ENCODE measurements at regions not wholly inside any gene's neighbourhood (a gene's known extent, or its start where the extent isn't known, plus 50 kb on each side); places are given as distances from the start of the nearest gene placed in this dataset.
A peak's percentile ranks its signal among the peaks of the same experiment; 100 is the strongest.

DNA sequence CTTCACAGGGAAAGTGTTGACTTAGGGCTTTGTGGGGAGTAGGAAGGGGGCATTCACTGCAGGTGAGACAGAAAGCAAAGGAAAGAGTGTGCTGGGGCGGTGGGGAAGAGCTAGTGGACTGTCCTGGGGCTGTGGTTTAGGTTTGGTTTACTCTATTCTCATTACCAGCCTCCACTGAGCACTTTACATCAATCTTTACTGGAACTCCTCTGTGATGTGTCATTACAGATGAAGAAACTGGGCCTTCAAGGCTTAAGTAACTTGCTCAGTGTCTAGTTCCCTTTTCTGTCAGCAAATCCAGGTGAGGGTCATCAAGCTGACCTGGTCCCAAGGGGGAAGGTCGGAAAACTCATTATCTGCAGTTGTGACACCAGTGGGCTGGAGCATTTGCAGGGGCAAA is 120.2 kb upstream of the PFN2 start:
- DNase-seq (no peak), ATAC-seq (no peak)
- intact Hi-C loops (cut with micrococcal nuclease), result no loop called here

DNA sequence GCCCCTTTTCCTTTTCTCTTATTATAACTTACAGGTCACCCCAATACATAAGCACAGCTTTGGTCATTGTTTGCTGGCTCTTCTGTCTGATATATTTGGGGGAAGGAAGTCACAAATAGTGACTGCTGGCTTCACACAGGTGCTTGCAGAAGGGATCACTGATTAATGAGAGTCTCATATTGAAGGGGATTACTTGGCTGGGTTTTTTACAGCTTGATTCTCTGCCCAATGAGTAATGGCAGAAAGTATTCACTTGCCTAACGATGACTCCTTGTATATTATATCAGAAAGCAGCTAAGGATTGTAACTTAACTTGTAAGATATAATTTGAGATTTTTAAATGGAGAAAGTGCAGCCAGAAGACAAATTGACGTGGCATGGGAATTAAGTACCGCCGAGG is 119.3 kb upstream of the PFN2 start:
- intact Hi-C loops (cut with micrococcal nuclease), result no loop called here
- ATAC-seq (no peak), DNase-seq (no peak)

DNA sequence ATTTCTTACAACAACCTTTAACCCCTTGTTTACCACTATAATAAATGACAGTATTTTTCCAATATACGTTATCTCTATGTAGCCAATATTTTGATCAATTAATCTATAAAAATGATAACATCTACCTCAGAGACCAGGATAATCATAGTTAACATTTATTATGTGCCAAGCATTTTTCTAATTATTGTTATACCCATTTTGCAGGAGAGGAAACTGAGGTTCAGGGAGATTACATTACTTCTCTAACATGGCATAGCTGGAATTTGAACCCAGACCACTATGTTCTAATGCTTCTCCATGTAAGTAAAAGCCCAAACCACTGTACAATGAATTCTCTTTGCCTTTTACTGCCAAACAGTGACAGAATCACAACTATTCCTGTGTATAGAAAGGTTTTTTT is 113.4 kb upstream of the PFN2 start:
- DNase-seq, result no peak
- no peak for ATAC-seq
- intact Hi-C loops (cut with micrococcal nuclease), result no loop called here

DNA sequence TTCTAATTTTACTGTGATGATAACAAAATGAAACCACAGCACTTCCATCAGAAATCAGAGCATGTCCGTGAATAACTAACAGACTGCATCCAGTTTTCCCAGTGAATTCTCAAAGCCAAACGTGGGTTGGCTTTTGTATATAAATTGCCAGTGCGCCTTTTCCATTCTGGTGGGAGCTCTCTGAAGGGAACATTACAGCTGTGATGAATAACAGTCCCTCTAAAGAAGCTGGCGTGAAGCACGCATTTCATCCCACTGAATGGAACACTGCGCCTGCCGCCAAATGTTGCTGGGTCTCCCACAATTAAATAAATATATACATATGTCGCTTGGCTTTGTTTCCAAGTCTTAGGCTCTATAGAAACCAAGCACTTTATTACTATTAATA is 113.0 kb upstream of the PFN2 start:
- intact Hi-C loops (cut with micrococcal nuclease), result no loop called here
- no peak for DNase-seq
- ATAC-seq, result no peak

DNA sequence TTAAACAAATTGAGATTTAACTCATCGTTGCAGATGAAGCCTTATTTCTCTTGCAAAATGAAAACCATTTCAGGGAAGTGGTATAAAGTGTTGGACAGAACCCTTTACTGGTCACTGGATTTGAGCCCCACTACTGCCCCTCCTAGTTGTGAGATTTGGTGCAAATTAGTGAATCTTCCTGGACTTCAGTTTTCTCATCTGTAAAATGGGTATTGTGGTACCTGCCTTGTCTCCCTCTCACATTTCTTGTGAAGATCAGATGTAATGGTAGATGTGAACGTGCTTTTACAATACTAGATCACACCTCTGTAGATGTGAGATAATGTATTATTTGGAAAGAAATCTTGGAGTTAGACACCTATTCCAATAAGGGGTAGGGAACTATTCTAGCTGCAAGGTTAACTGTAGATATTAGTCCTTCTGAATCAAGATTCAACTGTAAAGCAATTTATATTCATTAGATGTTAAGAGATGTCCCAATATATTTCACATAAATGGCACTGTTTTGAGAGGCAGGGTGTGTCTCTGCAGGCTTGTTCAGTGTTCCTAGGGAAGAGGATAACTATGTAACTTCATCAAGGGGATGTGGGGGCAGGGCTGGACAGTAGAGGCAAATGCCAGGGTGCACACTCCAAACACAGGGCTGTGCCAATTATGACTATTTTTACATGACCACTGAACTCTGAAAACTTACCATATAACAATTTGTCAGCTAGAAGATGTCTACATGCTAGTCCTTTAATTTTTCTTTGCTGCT is 112.4 kb upstream of the PFN2 start:
- ATAC-seq (peak; percentile 27), DNase-seq (no peak)
- intact Hi-C loops (cut with micrococcal nuclease), result no loop called here

DNA sequence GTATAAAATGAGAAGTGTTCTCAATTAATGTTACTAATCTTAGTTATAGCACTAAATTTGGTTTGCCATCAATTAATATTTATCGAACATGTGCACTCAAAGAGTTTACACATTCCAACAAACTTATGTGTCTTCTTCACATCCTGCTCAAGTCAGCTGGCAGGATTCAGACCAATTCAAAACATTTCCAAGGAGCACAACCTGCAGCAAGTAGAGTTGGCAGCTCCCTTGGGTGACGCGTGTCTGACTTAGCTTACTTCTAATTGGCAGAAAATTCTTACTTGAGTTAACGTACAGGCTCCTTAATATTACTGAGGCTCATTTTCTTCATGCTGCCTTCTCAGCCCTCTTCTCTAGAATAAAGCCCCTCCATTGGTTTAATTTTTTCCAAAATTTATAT is 110.4 kb upstream of the PFN2 start:
- intact Hi-C loops (cut with micrococcal nuclease), result no loop called here
- no peak for ATAC-seq
- DNase-seq, result no peak

DNA sequence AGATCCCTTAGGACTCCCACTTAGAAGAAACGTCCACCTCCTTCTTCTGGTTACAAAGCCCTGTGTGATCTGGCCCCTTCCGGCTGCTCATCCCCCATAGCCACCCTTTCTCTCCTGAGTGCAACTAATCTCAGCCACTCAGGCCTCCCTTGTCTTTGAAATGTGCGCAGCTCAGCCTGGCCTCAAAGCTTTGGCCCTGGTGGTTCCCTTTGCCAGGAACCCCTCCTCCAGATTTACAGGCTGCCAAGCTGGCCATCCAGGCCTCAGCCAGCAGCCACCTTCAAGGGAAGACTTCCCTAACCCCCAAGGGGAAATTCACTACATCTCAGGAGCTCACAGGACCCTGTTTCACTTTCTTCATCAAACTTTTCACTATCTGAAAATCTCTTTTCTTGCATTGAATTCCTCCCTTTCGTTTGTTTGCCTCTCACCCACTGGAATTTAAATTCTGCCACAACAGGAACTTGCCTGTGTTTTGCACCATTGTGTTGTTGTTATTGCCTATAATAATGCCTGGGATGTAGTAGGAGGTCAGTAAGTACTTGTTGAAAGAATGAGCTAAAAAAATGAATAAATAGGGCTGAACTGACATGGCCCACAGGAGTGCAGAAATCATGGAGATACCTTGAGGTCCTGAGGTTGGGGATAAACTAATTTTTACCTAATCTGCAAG is 109.5 kb upstream of the PFN2 start:
- DNase-seq (no peak), ATAC-seq (no peak)
- intact Hi-C loops (cut with micrococcal nuclease), result no loop called here

DNA sequence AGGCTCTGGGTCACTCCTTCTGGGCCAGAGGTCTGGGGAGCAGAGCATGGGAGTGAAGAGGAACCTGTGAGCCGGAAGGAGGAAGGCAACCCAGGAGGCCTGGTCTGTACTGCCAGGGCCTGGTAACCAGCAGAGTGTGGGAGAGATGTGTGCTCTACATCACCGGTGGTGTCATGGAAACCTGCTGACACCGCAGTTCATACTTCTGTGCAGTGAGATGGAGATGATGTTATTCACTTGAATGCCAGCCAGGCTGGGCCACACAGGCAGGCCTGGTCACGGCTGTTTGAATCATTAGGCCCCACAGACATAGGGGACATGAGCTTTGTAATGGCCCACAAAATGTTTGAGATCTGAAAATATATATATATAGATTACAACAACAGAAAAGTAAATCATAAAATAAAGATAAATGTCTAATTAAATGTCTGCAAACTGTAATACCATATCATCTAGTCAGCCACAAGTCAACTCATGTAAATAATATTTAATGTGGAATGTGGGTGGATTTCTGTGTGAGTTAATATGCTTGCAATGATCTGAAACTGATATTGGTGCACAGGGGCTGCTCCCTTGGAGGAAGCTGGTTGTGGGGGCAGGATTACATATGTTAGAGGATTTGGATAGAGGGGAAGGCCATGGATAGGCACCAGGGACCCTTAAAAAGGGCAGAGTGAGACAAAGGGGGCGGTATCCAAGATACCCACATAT is 108.5 kb upstream of the PFN2 start:
- DNase-seq, result no peak
- no peak for ATAC-seq
- intact Hi-C loops (cut with micrococcal nuclease), result no loop called here

DNA sequence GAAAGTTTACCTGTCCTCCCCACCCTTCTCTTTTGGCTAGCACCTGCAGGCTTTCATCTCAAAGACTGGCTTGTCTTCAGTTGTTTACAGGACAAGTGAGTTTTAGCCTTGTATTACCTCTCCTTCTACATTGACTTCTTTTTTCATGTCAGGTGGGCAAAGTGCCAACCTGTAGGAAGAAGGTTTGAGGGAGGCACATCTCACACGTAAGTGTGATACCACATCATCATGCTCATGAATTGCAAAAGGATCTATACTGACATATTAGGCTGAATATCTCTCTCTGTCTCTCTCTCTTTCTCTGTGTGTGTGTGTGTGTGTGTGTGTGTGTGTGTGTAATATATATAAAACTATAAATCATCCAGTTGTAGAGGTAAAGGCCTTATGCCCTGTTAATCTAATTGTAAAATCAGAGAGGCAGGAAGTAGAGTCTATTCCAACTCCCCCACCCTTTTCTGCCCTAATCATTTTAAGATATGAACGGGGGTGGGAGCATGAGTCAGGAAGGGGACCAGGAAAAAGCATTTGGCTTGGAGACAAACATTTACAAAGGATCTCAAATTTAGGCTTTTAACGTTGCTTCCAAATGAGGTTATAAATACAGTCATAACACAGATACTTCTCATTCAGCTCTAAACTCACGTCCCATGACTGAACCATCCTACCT is 107.0 kb upstream of the PFN2 start:
- no peak for DNase-seq
- ATAC-seq, result no peak
- intact Hi-C loops (cut with micrococcal nuclease), result no loop called here

DNA sequence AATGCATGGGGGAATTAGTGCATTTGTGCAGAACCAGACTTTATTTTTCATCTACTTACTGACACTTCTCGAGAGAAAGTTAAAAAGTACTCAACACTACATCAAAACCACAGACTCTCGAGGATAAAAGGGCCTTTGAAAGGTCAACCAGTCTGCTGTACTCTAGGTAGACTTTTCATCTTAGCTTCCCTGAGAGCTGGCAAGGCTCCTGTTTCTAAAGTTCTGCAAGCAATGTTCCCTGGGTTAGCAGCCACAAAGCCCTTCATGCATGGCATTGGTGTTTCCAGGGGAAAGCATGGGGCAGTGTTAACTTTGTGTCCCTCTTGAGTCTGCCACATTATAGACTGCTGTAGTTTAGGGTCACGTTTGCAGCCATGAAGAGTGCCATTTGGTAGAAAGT is 106.4 kb upstream of the PFN2 start:
- ATAC-seq, result no peak
- intact Hi-C loops (cut with micrococcal nuclease), result no loop called here

DNA sequence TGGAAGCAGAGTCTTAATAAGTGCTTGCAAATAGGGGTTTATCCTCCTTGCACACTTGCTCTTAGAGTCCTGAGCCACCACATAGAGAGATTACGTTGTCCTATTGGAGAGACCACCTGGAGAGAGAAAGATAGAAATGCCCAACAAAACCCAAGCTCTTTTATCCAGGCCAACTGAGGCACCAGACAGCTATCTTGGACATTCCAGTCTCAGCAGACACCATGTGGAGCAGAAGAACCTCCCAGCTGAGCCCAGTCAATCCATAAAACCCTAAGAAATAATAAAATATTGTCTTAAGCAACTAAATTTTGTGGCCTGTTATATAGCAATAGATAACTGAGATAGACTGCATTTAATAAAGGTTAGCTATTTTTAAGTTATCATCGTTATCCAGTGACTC is 105.7 kb upstream of the PFN2 start:
- intact Hi-C loops (cut with micrococcal nuclease), result no loop called here
- DNase-seq (no peak), ATAC-seq (no peak)

More for the DNA sequence above, 106.4 kb upstream of the PFN2 start:
- no peak for DNase-seq

DNA sequence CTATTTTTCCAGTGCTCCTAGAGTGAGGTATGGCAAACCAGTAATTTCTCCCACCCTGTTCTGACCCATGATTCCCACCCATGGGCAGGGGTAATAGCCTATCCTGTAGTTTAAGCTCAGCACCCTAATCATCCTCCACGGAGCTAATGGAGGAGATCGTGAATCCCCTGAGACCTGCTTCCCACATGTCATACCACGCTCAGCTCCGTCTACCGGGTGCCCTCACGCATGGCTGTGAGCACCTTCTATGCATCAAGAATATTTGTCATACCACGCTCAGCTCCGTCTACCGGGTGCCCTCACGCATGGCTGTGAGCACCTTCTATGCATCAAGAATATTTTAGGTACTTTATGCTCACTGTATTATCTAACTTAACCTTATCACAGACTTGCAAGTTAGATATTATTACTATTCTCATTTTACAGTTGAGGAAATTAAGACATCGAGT is 104.7 kb upstream of the PFN2 start:
- intact Hi-C loops (cut with micrococcal nuclease), result no loop called here
- no peak for DNase-seq

DNA sequence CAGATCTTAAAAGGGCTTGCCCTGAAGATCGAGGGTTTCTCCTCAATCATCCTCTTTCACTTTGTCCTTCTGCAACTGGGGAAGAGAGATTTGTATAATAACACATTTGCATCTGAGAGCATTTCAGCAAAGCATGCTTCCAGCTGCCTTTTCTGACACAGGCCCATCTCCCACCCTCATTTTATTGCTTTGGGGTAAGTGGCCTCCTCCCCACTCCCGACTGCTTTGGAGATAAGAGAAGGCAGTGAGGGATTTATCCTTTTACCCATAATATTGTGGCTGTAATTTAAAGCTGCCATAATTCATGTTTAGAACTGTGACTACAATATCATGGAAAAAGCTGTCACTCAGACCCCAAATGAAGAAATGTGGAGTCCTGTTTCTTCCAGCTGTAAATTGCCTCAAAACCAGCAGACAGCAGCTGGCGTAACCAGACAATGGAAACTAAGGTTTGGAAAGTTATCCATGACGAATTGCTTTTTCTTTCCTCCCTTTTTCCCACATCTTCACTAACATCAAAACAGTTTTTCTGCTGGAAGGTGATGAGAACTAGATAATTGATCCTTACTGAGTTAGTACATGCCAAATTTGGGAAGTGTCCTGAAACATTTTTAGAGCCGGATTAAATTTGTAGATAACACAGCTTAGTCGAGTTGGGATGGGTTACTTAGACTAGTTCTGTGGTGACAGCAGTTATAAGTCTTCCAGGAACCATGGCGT is 104.2 kb upstream of the PFN2 start:
- DNase-seq (no peak), ATAC-seq (no peak)
- intact Hi-C loops (cut with micrococcal nuclease), result no loop called here

More for the DNA sequence above, 104.7 kb upstream of the PFN2 start:
- no peak for ATAC-seq

DNA sequence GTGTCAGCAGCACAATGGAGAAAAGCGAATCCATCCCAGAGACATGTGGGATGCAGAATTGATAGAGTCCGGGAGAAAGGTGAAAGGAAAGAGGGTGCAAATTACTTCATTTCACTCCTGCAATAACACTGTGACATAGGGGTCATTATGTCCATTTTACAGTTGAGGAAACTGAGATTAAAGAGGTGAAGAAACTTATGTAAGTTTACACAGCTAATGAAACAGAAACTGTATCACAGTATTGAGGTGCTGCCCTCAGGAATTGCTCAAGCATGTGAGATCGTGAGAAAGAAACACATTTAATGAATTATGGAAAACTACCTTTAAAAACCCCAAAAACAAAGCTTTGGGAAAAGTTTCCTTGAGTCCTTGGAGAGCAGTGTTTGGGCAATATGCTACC is 103.6 kb upstream of the PFN2 start:
- intact Hi-C loops (cut with micrococcal nuclease), result no loop called here
- ATAC-seq (no peak), DNase-seq (no peak)

DNA sequence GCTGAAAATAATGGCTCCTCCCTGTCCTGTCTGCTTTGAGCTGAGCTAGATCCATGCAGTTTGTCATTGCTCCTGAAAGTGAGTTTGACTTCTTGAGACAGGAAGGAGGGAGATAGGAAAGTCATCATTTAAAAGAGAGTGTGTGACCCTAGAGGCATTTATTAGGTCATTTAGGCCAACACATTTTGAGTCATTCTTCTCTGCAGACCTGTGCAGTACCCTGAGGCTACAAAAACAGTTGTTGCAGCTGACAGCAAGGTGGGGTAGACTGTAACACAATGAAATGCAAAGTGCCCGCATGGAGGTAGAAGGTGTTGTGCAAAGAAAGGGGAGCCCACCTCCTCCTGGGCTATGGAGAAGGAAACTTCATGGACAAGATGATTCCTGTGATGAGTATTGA is 102.8 kb upstream of the PFN2 start:
- no peak for ATAC-seq
- no peak for DNase-seq
- intact Hi-C loops (cut with micrococcal nuclease), result no loop called here

DNA sequence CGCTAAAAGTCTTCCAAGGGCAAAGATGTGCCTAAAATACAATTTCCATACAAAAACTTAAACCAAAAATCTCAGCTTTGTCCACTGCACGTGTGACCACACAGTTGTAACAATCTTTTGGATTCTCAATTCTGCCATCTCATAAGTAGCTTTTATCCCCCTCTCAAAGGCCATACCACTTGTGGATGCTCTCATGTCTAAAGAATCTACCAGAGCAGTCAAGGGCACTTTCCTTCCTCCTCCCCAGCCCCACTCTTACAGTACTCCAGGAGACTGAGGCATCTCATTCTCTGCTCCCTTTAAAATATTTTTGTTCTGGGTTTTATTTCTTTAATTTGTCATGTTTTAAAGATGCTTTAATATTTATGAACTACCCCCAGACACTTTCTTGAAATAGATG is 102.3 kb upstream of the PFN2 start:
- intact Hi-C loops (cut with micrococcal nuclease), result no loop called here
- ATAC-seq (no peak), DNase-seq (no peak)

DNA sequence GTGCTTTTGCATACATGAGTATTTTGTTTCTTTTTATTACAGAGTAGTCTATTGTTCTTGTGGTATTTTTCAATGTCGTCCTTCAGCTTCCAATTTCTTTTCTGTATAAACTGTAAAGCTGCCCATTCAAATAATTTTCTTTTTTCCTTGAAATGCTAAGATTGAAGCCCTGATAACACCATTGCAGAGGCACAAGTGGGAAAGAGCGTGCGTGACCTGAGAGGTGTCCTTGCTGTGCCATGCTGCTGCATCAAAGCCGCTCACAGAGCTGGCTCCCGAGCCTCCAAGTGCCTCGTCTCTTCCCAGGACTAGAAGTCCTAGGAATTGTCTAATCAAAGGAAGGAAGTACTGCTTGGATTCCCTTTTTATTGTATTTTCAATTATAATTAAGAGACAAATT is 101.9 kb upstream of the PFN2 start:
- intact Hi-C loops (cut with micrococcal nuclease), result no loop called here
- ATAC-seq (no peak), DNase-seq (no peak)

DNA sequence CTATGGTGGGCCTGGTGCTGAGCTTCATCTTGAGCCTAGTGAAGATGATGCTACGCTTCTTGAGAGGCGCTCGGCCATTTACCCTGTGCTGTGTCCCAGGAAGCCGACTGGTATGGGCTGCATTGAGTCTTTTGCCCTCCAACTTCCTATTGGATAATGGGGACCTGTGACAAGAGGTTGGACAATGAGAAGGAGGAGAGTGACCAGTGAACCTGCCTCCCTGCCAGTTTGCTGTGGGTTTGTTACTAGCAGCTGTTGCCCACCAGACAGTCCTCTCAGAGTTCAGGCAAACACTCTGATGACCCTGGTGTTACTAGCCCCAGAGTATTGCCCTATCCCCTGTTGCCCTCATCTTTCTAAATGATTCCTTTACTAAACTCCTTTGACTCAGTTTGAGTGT is 99.6 kb upstream of the PFN2 start:
- intact Hi-C loops (cut with micrococcal nuclease), result no loop called here
- ATAC-seq, result no peak
- DNase-seq, result no peak

DNA sequence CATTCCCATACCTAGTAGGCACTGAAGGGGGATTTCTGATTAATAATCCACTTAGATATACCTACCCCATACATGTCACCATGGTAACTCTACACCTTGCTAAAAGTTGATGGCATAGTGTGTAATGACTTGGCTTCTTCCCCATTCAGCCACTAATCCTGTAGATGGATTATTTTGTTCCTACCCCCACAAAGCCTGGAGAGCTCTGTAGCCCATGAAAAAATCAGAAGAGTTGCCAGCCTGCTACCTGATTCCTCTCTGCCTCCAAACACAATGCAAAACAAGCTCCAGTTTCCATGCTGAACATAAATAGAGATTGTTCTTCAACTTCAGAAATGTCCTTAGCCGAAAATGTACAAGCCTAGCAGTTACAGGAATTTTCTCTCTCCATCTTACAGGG is 98.9 kb upstream of the PFN2 start:
- ATAC-seq (no peak), DNase-seq (no peak)
- intact Hi-C loops (cut with micrococcal nuclease), result no loop called here

DNA sequence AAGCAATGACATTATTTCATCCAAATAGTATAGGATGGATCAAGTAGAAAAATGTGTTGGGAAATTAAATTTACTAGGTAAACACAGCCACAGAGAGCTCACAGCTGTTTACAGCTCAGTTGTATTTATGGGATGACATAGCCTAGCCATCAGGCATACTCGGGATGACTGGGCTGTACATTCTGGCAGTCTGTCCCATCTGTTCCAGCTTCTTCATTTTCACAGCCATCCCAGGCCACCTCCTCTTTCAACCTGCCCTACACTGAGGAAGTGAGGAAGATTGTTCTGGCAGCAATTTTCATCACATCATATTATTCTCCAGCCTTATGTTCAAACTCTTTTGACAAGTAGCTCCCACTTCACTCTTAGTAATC is 98.4 kb upstream of the PFN2 start:
- intact Hi-C loops (cut with micrococcal nuclease), result no loop called here
- no peak for ATAC-seq

More for the DNA sequence above, 98.4 kb upstream of the PFN2 start:
- no peak for DNase-seq
